Mesodermal cell (in vitro differentiated cells): ENCODE measurements at regions not wholly inside any gene's neighbourhood (a gene's known extent, or its start where the extent isn't known, plus 50 kb on each side); places are given as distances from the start of the nearest gene placed in this dataset.

ENCODE experiments used
- H3K27ac ChIP-seq: 2 replicates; pipeline ENCODE4 v1.7.0; 2013; ENCODE audit warnings: mild to moderate bottlenecking, low read depth, low read length, moderate library complexity; ENCODE audit not compliant: severe bottlenecking
- H3K36me3 ChIP-seq: 2 replicates; pipeline ENCODE4 v1.7.1; 2013; ENCODE audit warnings: mild to moderate bottlenecking, low read length, moderate library complexity; ENCODE audit not compliant: control insufficient read depth, insufficient read depth
- H3K4me1 ChIP-seq: one replicate; pipeline ENCODE4 v1.7.1; 2013; ENCODE audit warnings: mild to moderate bottlenecking, low read length; ENCODE audit not compliant: insufficient read depth, control insufficient read depth, poor library complexity, severe bottlenecking
- H3K4me3 ChIP-seq: 2 replicates; pipeline ENCODE4 v1.7.0; 2013; ENCODE audit warnings: low read length, control low read depth, mild to moderate bottlenecking; ENCODE audit not compliant: insufficient read depth, poor library complexity, severe bottlenecking; ENCODE audit errors: extremely low read depth
- H3K9me3 ChIP-seq: 2 replicates; pipeline ENCODE4 v1.7.1; 2013; ENCODE audit warnings: mild to moderate bottlenecking, low read length, moderate library complexity; ENCODE audit not compliant: control insufficient read depth
- WGBS, 2 experiments: methylation state at CpG; one replicate each; pipeline ENCODE4 v1.1.5; 2013; ENCODE audit warnings: missing lambda C conversion rate in 2 of 2; ENCODE audit not compliant: insufficient coverage in 2 of 2; 5-methylcytosine and 5-hydroxymethylcytosine counted together

GRCh38 chr3:194984622-194985021, 286.3 kb downstream of the XXYLT1 start:
- Histone ChIP-seq H3K36me3 (no peaks in the 10 kb centered on the region), H3K27ac (no peak overlapping the region), H3K4me1 (peaks cover 17% of the 10 kb centered on the region), H3K4me3 (no peak overlapping the region), H3K9me3 (peaks cover 15% of the 10 kb centered on the region)
- 87 to 90% methylated on average over 9 of the region's 9 CpGs for WGBS, 2 experiments

GRCh38 chr3:194985031-194985578, 285.9 kb downstream of the XXYLT1 start:
- H3K4me3 ChIP-seq: no peak overlapping the region
- peaks cover 15% of the 10 kb centered on the region for H3K9me3 ChIP-seq
- no peak overlapping the region for H3K27ac ChIP-seq
- no peaks in the 10 kb centered on the region for H3K36me3 ChIP-seq
- peaks cover 17% of the 10 kb centered on the region for H3K4me1 ChIP-seq
- WGBS, 2 experiments: 82 to 89% methylated on average over 32 to 33 of the region's 33 CpGs

- Histone ChIP-seq H3K4me1 (peaks cover 17% of the 10 kb centered on the region), H3K4me3 (no peak overlapping the region), H3K36me3 (no peaks in the 10 kb centered on the region), H3K27ac (no peak overlapping the region), H3K9me3 (peaks cover 15% of the 10 kb centered on the region)
- WGBS, 2 experiments: 93 to 100% methylated on average over 7 to 10 of the region's 17 CpGs
Observed at GRCh38 chr3:194986208-194987043, 284.5 kb downstream of the XXYLT1 start.

- H3K27ac ChIP-seq: peak overlapping the region; percentile 57
- H3K9me3 ChIP-seq: peaks cover 2% of the 10 kb centered on the region
- peaks cover 17% of the 10 kb centered on the region for H3K4me1 ChIP-seq
- WGBS, 2 experiments: 85 to 87% methylated on average over 15 to 17 of the region's 21 CpGs
- no peak overlapping the region for H3K4me3 ChIP-seq
- H3K36me3 ChIP-seq: no peaks in the 10 kb centered on the region
Observed at GRCh38 chr3:194987571-194988494, 283.1 kb downstream of the XXYLT1 start.

- no peak overlapping the region for H3K27ac ChIP-seq
- no peak overlapping the region for H3K4me3 ChIP-seq
- 83 to 95% methylated on average over 5 to 6 of the region's 8 CpGs for WGBS, 2 experiments
- no peaks in the 10 kb centered on the region for H3K36me3 ChIP-seq
- no peaks in the 10 kb centered on the region for H3K9me3 ChIP-seq
- H3K4me1 ChIP-seq: peaks cover 17% of the 10 kb centered on the region
Observed at GRCh38 chr3:194988495-194989165, 282.3 kb downstream of the XXYLT1 start.

- H3K4me3 ChIP-seq: no peak overlapping the region
- no peaks in the 10 kb centered on the region for H3K9me3 ChIP-seq
- peaks cover 13% of the 10 kb centered on the region for H3K4me1 ChIP-seq
- H3K27ac ChIP-seq: no peak overlapping the region
- WGBS, 2 experiments: 87 to 94% methylated on average over 7 to 9 of the region's 10 CpGs
- no peaks in the 10 kb centered on the region for H3K36me3 ChIP-seq
Observed at GRCh38 chr3:194989241-194989640, 281.7 kb downstream of the XXYLT1 start.

- Histone ChIP-seq H3K36me3 (no peaks in the 10 kb centered on the region), H3K4me3 (no peak overlapping the region), H3K4me1 (peaks cover 9% of the 10 kb centered on the region), H3K9me3 (no peaks in the 10 kb centered on the region), H3K27ac (no peak overlapping the region)
- 91% methylated on average over 7 to 8 of the region's 8 CpGs for WGBS, 2 experiments
Observed at GRCh38 chr3:194990454-194991337, 280.3 kb downstream of the XXYLT1 start.

- peaks cover 9% of the 10 kb centered on the region for H3K4me1 ChIP-seq
- no CpG with 5 or more reads among the region's 4 CpGs for WGBS, 2 experiments
- no peaks in the 10 kb centered on the region for H3K9me3 ChIP-seq
Observed at GRCh38 chr3:194991338-194991654, 279.7 kb downstream of the XXYLT1 start.

GRCh38 chr3:194993896-194994295, 277.1 kb downstream of the XXYLT1 start:
- no peak overlapping the region for H3K4me3 ChIP-seq
- H3K9me3 ChIP-seq: no peaks in the 10 kb centered on the region
- no peak overlapping the region for H3K27ac ChIP-seq
- no peaks in the 10 kb centered on the region for H3K36me3 ChIP-seq
- H3K4me1 ChIP-seq: no peaks in the 10 kb centered on the region
- WGBS, 2 experiments: 89 to 92% methylated on average over 8 to 14 of the region's 14 CpGs

More at GRCh38 chr3:194991338-194991654, 279.7 kb downstream of the XXYLT1 start:
- H3K27ac ChIP-seq: no peak overlapping the region
- no peak overlapping the region for H3K4me3 ChIP-seq
- no peaks in the 10 kb centered on the region for H3K36me3 ChIP-seq
